CD14-positive monocyte (primary cell): ENCODE measurements at regions not wholly inside any gene's neighbourhood (a gene's known extent, or its start where the extent isn't known, plus 50 kb on each side); places are given as distances from the start of the nearest gene placed in this dataset.

ENCODE experiments used
- DNase-seq, 3 donors: peaks; one replicate each; pipeline ENCODE4 v3.0.0-alpha.2; 2011 to 2022
- H2AFZ ChIP-seq: 2 replicates; pipeline ENCODE4 v1.6.0; 2012; ENCODE audit warnings: mild to moderate bottlenecking, low read depth, low read length, inconsistent platforms; ENCODE audit not compliant: insufficient read depth, poor library complexity, severe bottlenecking
- H3K27ac ChIP-seq, 2 donors: 1 replicate in 1 of 2; 2 replicates in 1 of 2; pipeline ENCODE4 v1.5.1; 2012 to 2013; ENCODE audit warnings: low read length in 2 of 2, control low read depth in 1 of 2, inconsistent platforms in 1 of 2, low read depth in 1 of 2, mild to moderate bottlenecking in 1 of 2
- H3K27me3 ChIP-seq, 2 donors: one replicate each; pipeline versions ENCODE4 v1.6.0 to v1.6.1; 2011 to 2013; ENCODE audit warnings: low read length in 2 of 2; ENCODE audit not compliant: control insufficient read depth in 2 of 2, insufficient read depth in 2 of 2
- H3K36me3 ChIP-seq, 2 donors: replicated peaks in 1 of 2; 1 replicate in 1 of 2; 2 replicates in 1 of 2; pipeline versions ENCODE4 v1.5.1 to v1.6.1; 2012 to 2013; ENCODE audit warnings: low read length in 2 of 2, control low read depth in 1 of 2, inconsistent platforms in 1 of 2, mild to moderate bottlenecking in 1 of 2; ENCODE audit not compliant: insufficient read depth in 2 of 2, control insufficient read depth in 1 of 2
- H3K4me1 ChIP-seq, 2 donors: 1 replicate in 1 of 2; 2 replicates in 1 of 2; pipeline versions ENCODE4 v1.5.1 to v1.6.1; 2012 to 2013; ENCODE audit warnings: low read length in 2 of 2, control low read depth in 1 of 2, inconsistent platforms in 1 of 2, mild to moderate bottlenecking in 1 of 2, moderate library complexity in 1 of 2; ENCODE audit not compliant: insufficient read depth in 2 of 2, control insufficient read depth in 1 of 2
- H3K4me2 ChIP-seq: replicated peaks from 2 replicates; pipeline ENCODE3; 2012; ENCODE audit warnings: low read length, moderate library complexity, mild to moderate bottlenecking; ENCODE audit not compliant: poor library complexity, severe bottlenecking; ENCODE audit errors: extremely low read depth
- H3K4me3 ChIP-seq, 3 experiments: fragments of 200-600 bp in 1 of 3; sonication (generic) in 1 of 3; replicated peaks in 1 of 3; 1 replicate in 2 of 3; 2 replicates in 1 of 3; pipeline ENCODE4 v1.5.1; 2011 to 2013; ENCODE audit warnings: low read length in 3 of 3, mild to moderate bottlenecking in 3 of 3, control low read depth in 2 of 3, low read depth in 2 of 3, inconsistent platforms in 1 of 3, moderate library complexity in 1 of 3
- H3K79me2 ChIP-seq: 2 replicates; pipeline ENCODE4 v1.6.0; 2012; ENCODE audit warnings: mild to moderate bottlenecking, control low read depth, inconsistent platforms, low read length, moderate library complexity; ENCODE audit not compliant: insufficient read depth
- H3K9ac ChIP-seq: 2 replicates; pipeline ENCODE4 v1.6.0; 2017; ENCODE audit warnings: low read length, mild to moderate bottlenecking; ENCODE audit not compliant: insufficient read depth, poor library complexity, severe bottlenecking
- H3K9me3 ChIP-seq, 2 donors: replicated peaks in 1 of 2; 1 replicate in 1 of 2; 2 replicates in 1 of 2; pipeline versions ENCODE4 v1.5.1 to v1.6.1; 2012 to 2013; ENCODE audit warnings: low read length in 2 of 2, control low read depth in 1 of 2; ENCODE audit not compliant: control insufficient read depth in 1 of 2, insufficient read depth in 1 of 2
- H4K20me1 ChIP-seq: 2 replicates; pipeline ENCODE4 v1.6.0; 2012; ENCODE audit warnings: mild to moderate bottlenecking, low read length, control low read depth, moderate library complexity; ENCODE audit not compliant: insufficient read depth
- H3K27ac Mint-ChIP-seq, 7 donors: one replicate each; pipeline ENCODE4 v1.8.0; 2020; ENCODE audit warnings: mild to moderate bottlenecking in 7 of 7, mixed read lengths in 7 of 7, moderate library complexity in 6 of 7, inconsistent platforms in 2 of 7
- H3K27me3 Mint-ChIP-seq, 3 donors: one replicate each; pipeline ENCODE4 v1.8.0; 2021 to 2022; ENCODE audit warnings: low read depth in 3 of 3, mild to moderate bottlenecking in 3 of 3, mixed read lengths in 3 of 3, moderate library complexity in 3 of 3, inconsistent platforms in 1 of 3
- H3K36me3 Mint-ChIP-seq, 2 donors: one replicate each; pipeline ENCODE4 v1.8.0; 2020; ENCODE audit warnings: mixed read lengths in 2 of 2, inconsistent platforms in 1 of 2, mild to moderate bottlenecking in 1 of 2
- H3K4me1 Mint-ChIP-seq: one replicate; pipeline ENCODE4 v1.8.0; 2020; ENCODE audit warnings: mild to moderate bottlenecking, mixed read lengths
- H3K4me3 Mint-ChIP-seq, 2 donors: one replicate each; pipeline ENCODE4 v1.8.0; 2020; ENCODE audit warnings: mild to moderate bottlenecking in 2 of 2, mixed read lengths in 2 of 2, moderate library complexity in 1 of 2
- H3K9me3 Mint-ChIP-seq, 7 donors: one replicate each; pipeline ENCODE4 v1.8.0; 2020 to 2022; ENCODE audit warnings: mixed read lengths in 7 of 7, mild to moderate bottlenecking in 6 of 7, moderate library complexity in 6 of 7, inconsistent platforms in 2 of 7
- CTCF ChIP-seq: fragments of 200-600 bp; IDR thresholded peaks from one replicate; pipeline ENCODE4 v1.8.0; 2022; ENCODE audit warnings: antibody characterized with exemption, mild to moderate bottlenecking
- WGBS: methylation state at CpG from one replicate; pipeline ENCODE4 v1.1.5; 2013; ENCODE audit warnings: missing lambda C conversion rate; ENCODE audit not compliant: insufficient coverage; 5-methylcytosine and 5-hydroxymethylcytosine counted together
- intact Hi-C, 2 donors: fragments of 100-400 bp; cut with micrococcal nuclease; formaldehyde crosslinking; loops; one replicate each; pipeline versions ENCODE4 v1.15.0 to v1.15.1; 2023

GRCh38 chr13:21973437-21974125 lies 302.7 kb downstream of the FGF9 start:
- Histone ChIP-seq H3K9me3 (no peaks in the 10 kb centered on the region), H3K79me2 (no peaks in the 10 kb centered on the region), H2AFZ (no peak overlapping the region), H3K4me1 (no peaks in the 10 kb centered on the region), H3K4me2 (no peak overlapping the region), H4K20me1 (no peaks in the 10 kb centered on the region), H3K9ac (no peak overlapping the region), H3K36me3 (no peaks in the 10 kb centered on the region), H3K4me3 (no peak overlapping the region), H3K27ac (no peak overlapping the region), H3K27me3 (no peaks in the 10 kb centered on the region)
- Mint-ChIP-seq H3K27me3 (peaks cover 0 to 2% (median 2%) of the 10 kb centered on the region in 3 donors), H3K27ac (no peak overlapping the region), H3K9me3 (peaks cover 0 to 4% (median 1%) of the 10 kb centered on the region in 7 donors), H3K36me3 (no peaks in the 10 kb centered on the region), H3K4me1 (no peaks in the 10 kb centered on the region), H3K4me3 (no peak overlapping the region)
- intact Hi-C loops = no loop called here
- no peak for TF ChIP-seq CTCF
- no peak for DNase-seq
- WGBS = 77% methylated on average over 18 of the region's 19 CpGs

- H3K27ac ChIP-seq = no peak overlapping the region
- H3K9ac ChIP-seq = no peak overlapping the region
- Mint-ChIP-seq H3K9me3 (peaks cover 0 to 4% (median 0%) of the 10 kb centered on the region in 7 donors), H3K4me1 (no peaks in the 10 kb centered on the region), H3K4me3 (no peak overlapping the region), H3K27me3 (peaks cover 0 to 2% (median 0%) of the 10 kb centered on the region in 3 donors), H3K36me3 (no peaks in the 10 kb centered on the region), H3K27ac (no peak overlapping the region)
- H2AFZ ChIP-seq = no peak overlapping the region
- no peak for TF ChIP-seq CTCF
- H3K27me3 ChIP-seq = no peaks in the 10 kb centered on the region
- H4K20me1 ChIP-seq = no peaks in the 10 kb centered on the region
- no peaks in the 10 kb centered on the region for H3K9me3 ChIP-seq
- WGBS = 87% methylated on average over 6 of the region's 8 CpGs
- intact Hi-C loops = no loop called here
- H3K4me2 ChIP-seq = no peak overlapping the region
- no peak overlapping the region for H3K4me3 ChIP-seq
- DNase-seq = no peak
- no peaks in the 10 kb centered on the region for H3K79me2 ChIP-seq
- no peaks in the 10 kb centered on the region for H3K36me3 ChIP-seq
- H3K4me1 ChIP-seq = no peaks in the 10 kb centered on the region
Measured at GRCh38 chr13:21974741-21975140, 303.9 kb downstream of the FGF9 start.
